ENCODE measurements at regions not wholly inside any gene's neighbourhood (a gene's known extent, or its start where the extent isn't known, plus 50 kb on each side); places are given as distances from the start of the nearest gene placed in this dataset.

DNA sequence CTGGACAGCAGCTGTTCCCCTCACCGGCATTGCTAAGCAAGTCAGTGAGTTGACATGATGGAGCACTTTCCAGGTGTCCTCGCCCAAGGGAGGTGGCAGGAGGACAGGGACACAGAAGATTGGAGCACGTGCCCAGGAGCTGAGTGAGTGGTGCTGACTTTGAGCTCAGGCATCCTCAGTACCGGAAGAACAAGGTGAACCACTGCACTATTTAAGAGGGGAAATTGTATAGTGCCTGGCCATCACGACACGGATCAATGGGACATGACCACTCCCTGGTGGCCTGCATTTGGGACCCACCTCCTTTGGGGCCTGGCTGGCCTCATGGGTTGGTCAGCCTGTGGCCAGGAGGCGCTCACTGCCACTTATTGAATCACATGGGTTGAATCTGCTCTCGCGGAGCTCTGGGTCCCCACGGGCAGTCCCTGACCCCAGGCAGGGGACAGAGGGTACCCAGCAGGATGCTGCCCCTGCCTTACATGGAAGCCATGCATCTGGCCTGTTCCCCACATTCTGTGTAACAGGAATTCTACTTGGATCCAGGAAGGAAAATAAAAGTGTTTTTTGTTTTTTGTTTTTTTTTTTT is 206.9 kb upstream of the ZNF536 start:
- H3K36me3 ChIP-seq: no peaks in the 10 kb centered on the region
- no peak overlapping the region for H3K4me3 ChIP-seq
- TF ChIP-seq, protein P1, sequence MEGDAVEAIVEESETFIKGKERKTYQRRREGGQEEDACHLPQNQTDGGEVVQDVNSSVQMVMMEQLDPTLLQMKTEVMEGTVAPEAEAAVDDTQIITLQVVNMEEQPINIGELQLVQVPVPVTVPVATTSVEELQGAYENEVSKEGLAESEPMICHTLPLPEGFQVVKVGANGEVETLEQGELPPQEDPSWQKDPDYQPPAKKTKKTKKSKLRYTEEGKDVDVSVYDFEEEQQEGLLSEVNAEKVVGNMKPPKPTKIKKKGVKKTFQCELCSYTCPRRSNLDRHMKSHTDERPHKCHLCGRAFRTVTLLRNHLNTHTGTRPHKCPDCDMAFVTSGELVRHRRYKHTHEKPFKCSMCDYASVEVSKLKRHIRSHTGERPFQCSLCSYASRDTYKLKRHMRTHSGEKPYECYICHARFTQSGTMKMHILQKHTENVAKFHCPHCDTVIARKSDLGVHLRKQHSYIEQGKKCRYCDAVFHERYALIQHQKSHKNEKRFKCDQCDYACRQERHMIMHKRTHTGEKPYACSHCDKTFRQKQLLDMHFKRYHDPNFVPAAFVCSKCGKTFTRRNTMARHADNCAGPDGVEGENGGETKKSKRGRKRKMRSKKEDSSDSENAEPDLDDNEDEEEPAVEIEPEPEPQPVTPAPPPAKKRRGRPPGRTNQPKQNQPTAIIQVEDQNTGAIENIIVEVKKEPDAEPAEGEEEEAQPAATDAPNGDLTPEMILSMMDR (IDR thresholded peaks at IDR 0.05): no peak
- intact Hi-C loops (cut with DNase I): no loop called here
- H3K4me1 ChIP-seq: no peaks in the 10 kb centered on the region
- DNase-seq (no peak), ATAC-seq (no peak)
- H3K27me3 ChIP-seq (ENCODE audit: low read depth): no peaks in the 10 kb centered on the region
- H3K27ac ChIP-seq: no peak overlapping the region
- H3K9me3 ChIP-seq: no peaks in the 10 kb centered on the region

DNA sequence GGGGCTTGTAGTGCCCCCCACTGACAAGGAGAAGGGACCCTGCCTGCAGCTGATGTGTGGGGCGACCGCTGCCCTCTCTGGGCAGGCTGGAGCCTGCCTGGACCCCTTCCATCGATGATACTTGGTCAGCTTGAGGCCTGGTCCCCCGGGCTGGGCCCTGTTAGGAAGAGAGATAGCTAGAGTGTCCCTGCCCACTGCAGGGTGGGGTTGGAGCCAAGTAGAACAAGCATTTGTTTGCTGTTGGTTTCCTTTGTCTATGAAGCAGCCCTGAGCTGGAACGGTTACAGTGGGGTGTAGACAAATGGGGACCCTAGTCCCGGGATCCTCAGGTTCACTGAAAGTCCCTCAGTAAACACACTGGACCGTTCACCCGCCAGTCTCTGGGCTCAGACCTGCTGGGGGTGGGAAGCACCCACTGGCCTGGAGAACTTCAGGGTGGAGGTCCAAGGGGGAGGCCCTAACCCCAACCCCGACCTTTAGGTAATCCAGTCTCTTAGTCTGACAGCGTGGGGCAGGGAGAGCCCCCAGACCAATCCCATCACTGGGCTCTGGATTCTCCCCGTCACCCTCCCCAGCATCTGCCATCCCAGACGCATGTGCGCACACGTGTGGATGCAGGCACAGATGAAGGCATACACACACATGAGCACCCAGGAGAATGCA is 204.8 kb upstream of the ZNF536 start:
- Histone ChIP-seq H3K4me3 (no peak overlapping the region), H3K4me1 (no peaks in the 10 kb centered on the region), H3K27me3 (ENCODE audit: low read depth) (no peaks in the 10 kb centered on the region), H3K36me3 (no peaks in the 10 kb centered on the region), H3K9me3 (no peaks in the 10 kb centered on the region), H3K27ac (no peak overlapping the region)
- TF ChIP-seq, protein P1 (IDR thresholded peaks at IDR 0.05): no peak
- ATAC-seq (no peak), DNase-seq (no peak)
- intact Hi-C loops (cut with DNase I): no loop called here

DNA sequence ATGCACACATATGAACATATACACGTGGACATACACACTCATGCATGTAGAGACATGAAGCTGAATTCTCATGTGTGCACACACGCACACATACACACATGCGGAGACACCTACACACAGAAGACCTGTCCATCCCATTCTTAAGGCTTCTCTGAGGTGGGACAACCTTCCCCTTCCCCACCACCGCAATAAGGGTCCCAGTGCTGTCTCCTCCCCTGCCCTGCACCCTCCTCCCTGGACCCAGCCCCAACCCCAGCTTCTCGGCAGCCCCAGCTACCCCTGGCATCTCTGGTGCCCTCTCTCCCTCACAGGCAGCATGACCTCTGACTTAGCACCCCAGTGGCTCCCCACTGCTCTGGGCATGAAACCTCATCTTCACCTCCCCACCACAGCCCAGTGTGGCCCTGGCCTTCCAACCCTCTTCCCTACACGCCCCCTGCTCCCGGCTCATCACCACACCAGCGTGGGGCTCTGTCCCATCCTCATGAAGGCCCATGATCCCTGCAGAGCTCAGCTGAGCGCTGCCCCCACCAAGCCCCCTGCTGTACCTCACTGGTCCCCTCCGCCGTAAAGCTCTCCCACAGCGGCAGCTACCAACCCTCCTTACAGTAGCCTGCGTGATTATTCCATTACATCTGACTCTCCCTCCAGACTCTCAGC is 204.1 kb upstream of the ZNF536 start:
- Histone ChIP-seq H3K9me3 (no peaks in the 10 kb centered on the region), H3K36me3 (no peaks in the 10 kb centered on the region), H3K4me3 (no peak overlapping the region), H3K4me1 (no peaks in the 10 kb centered on the region), H3K27me3 (ENCODE audit: low read depth) (no peaks in the 10 kb centered on the region), H3K27ac (no peak overlapping the region)
- TF ChIP-seq, protein P1 (IDR thresholded peaks at IDR 0.05): no peak
- DNase-seq (no peak), ATAC-seq (no peak)
- intact Hi-C loops (cut with DNase I): no loop called here

DNA sequence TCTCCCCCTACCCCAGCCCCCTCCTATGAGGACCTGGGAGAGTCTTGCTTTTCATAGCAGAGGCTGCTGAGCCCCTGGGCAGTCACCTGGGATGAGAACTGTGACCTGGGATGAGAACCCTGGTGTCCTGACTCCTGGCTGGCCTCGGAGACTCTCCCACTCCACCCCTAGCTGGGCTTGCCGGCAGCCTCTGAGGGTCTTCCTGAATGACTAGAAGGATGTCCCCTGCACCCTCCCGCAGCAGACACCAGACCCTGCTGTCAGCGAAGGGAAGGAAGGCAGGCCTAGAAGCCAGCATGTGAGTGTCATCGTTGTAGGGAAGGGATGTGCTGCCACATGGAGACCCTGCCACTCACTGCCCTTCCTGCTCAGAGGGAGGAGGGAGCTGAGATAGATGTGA is 203.4 kb upstream of the ZNF536 start:
- H3K9me3 ChIP-seq: no peaks in the 10 kb centered on the region
- no peaks in the 10 kb centered on the region for H3K27me3 ChIP-seq (ENCODE audit: low read depth)
- intact Hi-C loops (cut with DNase I): no loop called here
- no peak overlapping the region for H3K4me3 ChIP-seq
- TF ChIP-seq, protein P1 (IDR thresholded peaks at IDR 0.05): no peak
- no peak for ATAC-seq
- H3K4me1 ChIP-seq: no peaks in the 10 kb centered on the region
- H3K27ac ChIP-seq: no peak overlapping the region
- no peaks in the 10 kb centered on the region for H3K36me3 ChIP-seq
- no peak for DNase-seq

DNA sequence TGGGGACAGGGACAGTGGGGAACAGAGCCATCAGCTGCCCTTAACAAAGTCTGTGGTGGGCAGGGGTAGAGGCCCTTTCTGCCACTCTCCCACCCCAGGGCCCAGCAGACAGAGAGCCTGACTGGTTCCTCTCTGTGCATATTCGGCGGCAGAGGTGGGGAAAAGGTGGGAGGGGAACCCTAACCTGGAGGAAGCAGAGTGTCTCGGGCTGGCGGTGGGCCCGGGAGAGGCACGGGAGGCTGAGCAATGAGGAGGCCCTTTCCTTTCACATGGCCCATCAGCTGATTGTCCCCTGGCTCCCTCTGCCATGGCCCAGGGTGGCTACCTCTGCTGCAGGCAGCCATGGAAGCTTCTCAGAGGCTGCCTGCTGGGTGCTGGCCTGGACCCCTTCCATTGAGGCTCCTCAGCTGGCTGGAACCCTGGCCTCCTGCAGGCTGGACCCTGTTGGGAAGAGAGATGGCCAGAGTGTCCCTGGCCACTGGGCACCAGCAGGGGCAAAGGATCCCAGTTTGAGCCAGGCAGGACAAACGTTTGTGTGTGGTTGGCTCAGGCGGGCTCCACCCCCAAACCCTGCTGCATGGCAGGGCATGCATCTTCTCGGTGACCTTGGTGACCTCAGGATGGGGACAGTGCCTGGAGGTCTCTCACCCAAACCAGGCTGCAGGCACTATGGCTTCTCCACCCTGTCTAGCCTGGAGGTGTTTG is 202.8 kb upstream of the ZNF536 start:
- no peak for ATAC-seq
- DNase-seq: no peak
- H3K4me1 ChIP-seq: no peaks in the 10 kb centered on the region
- H3K27ac ChIP-seq: no peak overlapping the region
- intact Hi-C loops (cut with DNase I): no loop called here
- TF ChIP-seq, protein P1 (IDR thresholded peaks at IDR 0.05): no peak
- no peaks in the 10 kb centered on the region for H3K27me3 ChIP-seq (ENCODE audit: low read depth)
- H3K9me3 ChIP-seq: no peaks in the 10 kb centered on the region
- no peak overlapping the region for H3K4me3 ChIP-seq
- no peaks in the 10 kb centered on the region for H3K36me3 ChIP-seq

Data from lower lobe of right lung (tissue), 2 donors.